Cardiac fibroblast (primary cell): ENCODE measurements at regions not wholly inside any gene's neighbourhood (a gene's known extent, or its start where the extent isn't known, plus 50 kb on each side); places are given as distances from the start of the nearest gene placed in this dataset.

Experiments used
- DNase-seq, 2 donors: peaks; one replicate each; pipeline versions ENCODE4 v3.0.0 to v3.0.0-alpha.2; 2010; ENCODE audit warnings: low read depth in 2 of 2
- H3K4me3 ChIP-seq, 2 donors: replicated peaks in 1 of 2; 1 replicate in 1 of 2; 2 replicates in 1 of 2; pipeline ENCODE4 v1.5.1; 2011; ENCODE audit warnings: low read depth in 2 of 2, low read length in 2 of 2, mild to moderate bottlenecking in 2 of 2, moderate library complexity in 1 of 2
- TF ChIP-seq, protein P1 (sequence below): IDR thresholded peaks from one replicate; pipeline ENCODE4 v1.5.1; 2011; ENCODE audit warnings: low read depth, mild to moderate bottlenecking, low read length, inconsistent platforms

DNA sequence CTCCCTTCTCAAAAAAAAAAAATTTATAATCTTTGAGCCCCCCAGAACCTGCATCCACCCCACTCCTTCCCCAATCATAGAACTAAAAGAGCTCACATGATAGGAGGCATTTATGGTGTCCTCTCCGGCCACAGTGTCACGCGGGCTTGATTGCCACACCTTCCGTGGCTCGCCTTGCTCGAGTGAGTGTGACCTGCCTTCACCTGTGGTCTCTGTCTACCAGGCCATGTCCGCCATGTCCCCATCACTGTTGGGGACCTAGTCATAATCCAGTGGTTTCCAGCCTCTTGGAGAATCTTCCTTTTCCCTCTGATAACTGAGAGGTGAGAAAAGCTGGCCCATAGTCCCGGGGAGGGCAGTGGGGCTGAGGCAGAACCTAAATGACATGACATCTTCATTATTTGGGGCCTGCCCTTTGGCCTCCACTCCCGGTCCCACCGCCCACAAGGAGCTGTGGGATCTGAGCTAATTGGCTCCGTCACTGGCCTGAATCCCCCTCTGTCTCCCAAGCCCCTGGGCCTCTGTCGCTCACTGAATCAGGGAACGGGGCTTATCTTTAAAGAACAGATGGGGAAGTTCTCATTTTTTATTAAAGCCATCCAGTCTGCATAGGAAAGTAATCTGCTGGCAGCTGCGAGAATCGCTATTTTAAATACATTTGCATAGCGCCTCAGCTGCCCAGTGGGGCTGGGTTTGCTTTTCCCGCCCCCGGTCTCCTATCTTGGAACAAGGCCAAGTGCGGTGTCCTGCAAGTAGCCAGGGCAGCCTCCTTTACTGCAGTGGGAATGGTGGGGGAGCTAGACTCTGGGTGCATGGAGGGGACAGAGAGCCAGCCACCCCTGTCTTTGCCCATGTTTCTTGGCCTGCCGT lies 197.6 kb upstream of the PMEPA1 start:
- H3K4me3 ChIP-seq, result no peak overlapping the region
- TF ChIP-seq, protein P1, sequence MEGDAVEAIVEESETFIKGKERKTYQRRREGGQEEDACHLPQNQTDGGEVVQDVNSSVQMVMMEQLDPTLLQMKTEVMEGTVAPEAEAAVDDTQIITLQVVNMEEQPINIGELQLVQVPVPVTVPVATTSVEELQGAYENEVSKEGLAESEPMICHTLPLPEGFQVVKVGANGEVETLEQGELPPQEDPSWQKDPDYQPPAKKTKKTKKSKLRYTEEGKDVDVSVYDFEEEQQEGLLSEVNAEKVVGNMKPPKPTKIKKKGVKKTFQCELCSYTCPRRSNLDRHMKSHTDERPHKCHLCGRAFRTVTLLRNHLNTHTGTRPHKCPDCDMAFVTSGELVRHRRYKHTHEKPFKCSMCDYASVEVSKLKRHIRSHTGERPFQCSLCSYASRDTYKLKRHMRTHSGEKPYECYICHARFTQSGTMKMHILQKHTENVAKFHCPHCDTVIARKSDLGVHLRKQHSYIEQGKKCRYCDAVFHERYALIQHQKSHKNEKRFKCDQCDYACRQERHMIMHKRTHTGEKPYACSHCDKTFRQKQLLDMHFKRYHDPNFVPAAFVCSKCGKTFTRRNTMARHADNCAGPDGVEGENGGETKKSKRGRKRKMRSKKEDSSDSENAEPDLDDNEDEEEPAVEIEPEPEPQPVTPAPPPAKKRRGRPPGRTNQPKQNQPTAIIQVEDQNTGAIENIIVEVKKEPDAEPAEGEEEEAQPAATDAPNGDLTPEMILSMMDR, result no peak
- DNase-seq, result no peak

DNA sequence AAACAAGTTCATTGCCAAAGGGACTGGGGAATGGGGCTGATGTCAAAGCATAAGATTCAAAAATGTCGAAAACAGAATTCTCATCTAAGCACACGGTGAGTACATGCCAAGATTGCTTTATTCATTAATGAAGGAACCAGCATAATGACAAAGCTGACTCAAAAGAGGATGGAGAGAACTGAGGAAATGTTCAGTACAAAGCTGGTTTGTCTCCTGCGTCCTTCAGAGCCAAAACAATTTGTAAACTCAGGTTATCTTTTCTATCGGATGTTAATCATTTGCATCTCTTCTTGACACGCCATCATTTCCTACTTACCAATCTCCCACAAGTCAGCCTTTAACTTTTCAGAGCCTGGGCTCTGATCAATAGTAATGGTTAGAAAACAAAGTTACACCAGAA lies 195.6 kb upstream of the PMEPA1 start:
- no peak for DNase-seq
- TF ChIP-seq, protein P1, result no peak
- H3K4me3 ChIP-seq, result no peak overlapping the region

DNA sequence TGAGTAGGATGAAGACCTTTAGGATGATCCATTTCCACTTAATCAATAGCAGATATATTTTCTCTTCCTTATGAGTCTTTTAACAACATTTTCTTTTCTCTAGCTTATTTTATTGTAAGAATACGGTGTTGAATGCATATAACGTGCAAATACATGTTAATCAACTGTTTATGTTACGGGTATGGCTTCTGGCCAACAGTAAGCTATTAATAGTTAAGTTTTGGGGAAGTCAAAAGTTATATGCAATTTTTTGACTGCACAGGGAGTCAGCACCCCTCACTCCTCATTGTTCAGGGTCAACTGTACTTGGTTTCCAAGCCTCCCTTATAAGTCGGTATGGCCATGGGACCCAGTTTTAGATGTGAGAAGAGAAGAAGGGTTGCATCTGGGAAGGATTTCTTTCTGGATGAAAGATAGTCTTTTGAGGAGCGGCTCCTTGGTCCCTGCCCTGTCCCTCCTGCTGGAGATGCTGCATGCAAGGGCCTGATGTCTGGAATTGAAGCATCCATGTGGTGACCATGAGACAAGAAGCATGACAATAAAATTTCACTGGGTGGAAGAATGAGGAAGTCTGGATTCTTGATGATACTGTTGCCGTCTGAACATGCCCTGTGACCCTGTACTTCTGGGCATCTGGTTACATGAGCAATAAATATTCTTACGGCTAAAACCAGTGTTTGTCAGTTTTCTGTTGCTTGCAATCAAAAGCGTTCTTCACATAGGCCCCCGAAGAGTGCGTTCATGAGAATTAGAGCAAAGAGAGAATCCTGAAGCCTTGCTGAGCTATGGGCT lies 194.7 kb upstream of the PMEPA1 start:
- TF ChIP-seq, protein P1, result no peak
- H3K4me3 ChIP-seq, result no peak overlapping the region
- DNase-seq, result no peak

DNA sequence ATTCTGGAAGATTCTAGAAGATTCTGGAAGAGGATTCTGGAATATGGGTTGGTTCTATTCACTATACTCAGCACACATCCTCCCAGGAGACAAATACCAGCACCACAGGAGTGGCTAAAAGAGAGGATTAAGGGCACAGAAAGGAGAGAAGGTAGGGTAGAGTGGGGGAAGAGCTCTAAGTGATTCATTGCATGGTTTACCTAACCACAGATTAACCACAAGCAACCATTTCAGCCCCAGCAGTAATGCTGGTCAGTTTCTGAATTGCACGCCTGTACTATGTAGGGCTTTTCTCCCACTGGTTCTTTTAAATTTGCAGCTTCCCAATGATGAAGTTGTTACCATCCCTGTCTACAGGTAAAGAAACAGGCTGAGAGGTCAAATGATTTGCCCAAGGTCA lies 192.7 kb upstream of the PMEPA1 start:
- peak; percentile 7 to 10 for DNase-seq
- no peak overlapping the region for H3K4me3 ChIP-seq
- TF ChIP-seq, protein P1, result no peak

DNA sequence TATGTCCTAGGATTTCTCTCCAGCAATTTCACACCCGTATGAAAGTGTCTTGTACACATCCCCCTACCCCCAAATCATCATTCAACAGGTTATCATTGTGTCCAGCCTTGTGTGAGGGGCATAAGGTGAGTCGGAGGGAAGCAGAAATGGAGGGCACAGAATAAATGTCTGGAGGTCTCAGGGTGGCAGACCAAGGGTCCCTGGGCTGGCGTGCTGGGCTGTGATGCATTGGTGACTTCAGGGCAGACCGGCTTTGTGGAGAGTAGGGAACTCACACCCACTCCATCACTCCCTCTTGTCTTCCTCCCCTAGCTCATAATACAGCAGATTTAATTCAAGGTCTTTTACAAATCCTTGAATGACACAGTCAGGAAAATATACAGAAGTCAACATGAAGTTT lies 191.7 kb upstream of the PMEPA1 start:
- TF ChIP-seq, protein P1, result no peak
- H3K4me3 ChIP-seq, result no peak overlapping the region
- DNase-seq, result no peak

DNA sequence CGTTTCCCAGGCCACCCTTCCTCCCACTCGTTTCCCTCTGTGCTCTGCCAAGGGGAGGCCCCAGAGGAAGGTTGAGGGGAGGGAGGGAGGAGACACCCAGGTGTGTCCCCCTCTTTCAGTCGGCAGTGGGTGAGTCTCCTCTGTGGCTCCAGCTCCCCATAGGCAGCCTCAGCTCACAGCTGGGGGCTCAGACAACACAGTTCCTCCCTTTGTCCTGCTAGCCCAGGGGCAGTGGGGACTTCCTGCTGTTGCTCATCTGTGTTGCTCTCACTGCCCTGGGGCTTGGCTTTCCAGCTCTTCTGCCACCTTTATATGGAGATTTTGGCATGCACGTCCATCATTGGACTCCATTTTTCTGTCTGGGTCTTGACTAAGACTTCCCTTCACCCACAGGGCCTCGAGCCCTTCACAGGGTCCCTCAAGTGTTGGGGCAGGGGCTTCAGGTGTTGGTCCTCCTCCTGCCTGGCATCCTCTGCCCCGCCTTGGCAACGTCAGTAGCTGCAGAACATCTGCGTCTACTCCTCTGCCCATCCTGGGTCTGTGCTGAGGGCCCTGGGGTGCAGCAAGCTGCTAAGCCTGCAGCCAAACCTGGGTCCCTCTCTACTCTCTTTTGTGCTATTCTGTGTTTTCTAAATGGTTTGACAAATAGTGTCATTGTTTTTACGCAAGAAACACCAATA lies 190.6 kb upstream of the PMEPA1 start:
- TF ChIP-seq, protein P1, result no peak
- no peak for DNase-seq
- no peak overlapping the region for H3K4me3 ChIP-seq
